Neural progenitor cell (in vitro differentiated cells): ENCODE measurements at regions not wholly inside any gene's neighbourhood (a gene's known extent, or its start where the extent isn't known, plus 50 kb on each side); places are given as distances from the start of the nearest gene placed in this dataset.

Experiments
- DNase-seq: peaks from one replicate; pipeline ENCODE4 v3.0.0-alpha.2; 2016; ENCODE audit warnings: low spot score
- H2AFZ ChIP-seq: fragments of 200-600 bp; sonication (generic); replicated peaks from 2 replicates; pipeline ENCODE4 v1.6.1; 2016; ENCODE audit warnings: antibody characterized with exemption
- H3F3A ChIP-seq: fragments of 200-600 bp; sonication (generic); 2 replicates; pipeline ENCODE4 v1.6.1; 2016; ENCODE audit warnings: antibody characterized with exemption, low read depth
- H3K27ac ChIP-seq: fragments of 200-600 bp; sonication (generic); 2 replicates; pipeline ENCODE4 v1.5.1; 2016; ENCODE audit warnings: mild to moderate bottlenecking
- H3K27me3 ChIP-seq: fragments of 200-600 bp; sonication (generic); 2 replicates; pipeline ENCODE4 v1.6.1; 2016; ENCODE audit warnings: mild to moderate bottlenecking, moderate library complexity
- H3K36me3 ChIP-seq: fragments of 200-600 bp; sonication (generic); 2 replicates; pipeline ENCODE4 v1.5.1; 2016
- H3K4me1 ChIP-seq: fragments of 200-600 bp; sonication (generic); 2 replicates; pipeline ENCODE4 v1.6.1; 2016; ENCODE audit warnings: mixed run types
- H3K4me2 ChIP-seq: fragments of 200-600 bp; sonication (generic); 2 replicates; pipeline ENCODE4 v1.6.1; 2016
- H3K4me3 ChIP-seq: fragments of 200-600 bp; sonication (generic); 2 replicates; pipeline ENCODE4 v1.5.1; 2016
- H3K79me2 ChIP-seq: fragments of 200-600 bp; sonication (generic); 2 replicates; pipeline ENCODE4 v1.6.1; 2016; ENCODE audit warnings: low read depth
- H3K9ac ChIP-seq: fragments of 200-600 bp; sonication (generic); 2 replicates; pipeline ENCODE4 v1.6.1; 2016
- H3K9me3 ChIP-seq: fragments of 200-600 bp; sonication (generic); 2 replicates; pipeline ENCODE4 v1.5.1; 2016; ENCODE audit warnings: low read depth
- H4K20me1 ChIP-seq: fragments of 200-600 bp; sonication (generic); 2 replicates; pipeline ENCODE4 v1.6.1; 2016; ENCODE audit warnings: low read depth
- H3K27ac Mint-ChIP-seq: 3 replicates; pipeline ENCODE4 v1.8.0; 2021; ENCODE audit warnings: mixed read lengths
- H3K27me3 Mint-ChIP-seq: 2 replicates; pipeline ENCODE4 v1.8.0; 2022; ENCODE audit warnings: low read depth, mild to moderate bottlenecking, inconsistent platforms, moderate library complexity, mixed read lengths; ENCODE audit not compliant: insufficient read depth
- H3K36me3 Mint-ChIP-seq: 3 replicates; pipeline ENCODE4 v1.8.0; 2021; ENCODE audit warnings: mixed read lengths
- H3K4me1 Mint-ChIP-seq: 3 replicates; pipeline ENCODE4 v1.8.0; 2021; ENCODE audit warnings: mixed read lengths
- H3K4me3 Mint-ChIP-seq: 3 replicates; pipeline ENCODE4 v1.8.0; 2021; ENCODE audit warnings: mild to moderate bottlenecking, moderate library complexity, mixed read lengths
- H3K9me3 Mint-ChIP-seq: 3 replicates; pipeline ENCODE4 v1.8.0; 2020; ENCODE audit warnings: mixed read lengths
- CTCF ChIP-seq: fragments of 200-600 bp; sonication (generic); IDR thresholded peaks from 2 replicates; pipeline ENCODE4 v1.5.1; 2017; ENCODE audit warnings: antibody characterized with exemption, mild to moderate bottlenecking
- EZH2 ChIP-seq: fragments of 200-600 bp; sonication (generic); IDR thresholded peaks from 2 replicates; pipeline ENCODE4 v1.6.1; 2017; ENCODE audit warnings: antibody characterized with exemption, mild to moderate bottlenecking, moderate library complexity
- EZH2phosphoT487 ChIP-seq: fragments of 200-600 bp; sonication (generic); IDR thresholded peaks from 2 replicates; pipeline ENCODE4 v1.6.1; 2017; ENCODE audit warnings: antibody characterized with exemption

GRCh38 chr13:107969546-107969945, 245.8 kb downstream of the LIG4 start:
- no peaks in the 10 kb centered on the region for H3F3A ChIP-seq
- no peaks in the 10 kb centered on the region for H3K27me3 ChIP-seq
- TF ChIP-seq EZH2: no peak
- no peak for TF ChIP-seq EZH2phosphoT487
- TF ChIP-seq CTCF: no peak
- no peak overlapping the region for H2AFZ ChIP-seq
- no peak overlapping the region for H3K4me3 ChIP-seq
- Mint-ChIP-seq H3K36me3 (no peaks in the 10 kb centered on the region), H3K4me1 (peaks cover 7% of the 10 kb centered on the region), H3K27ac (no peak overlapping the region), H3K9me3 (peaks cover 4% of the 10 kb centered on the region), H3K27me3 (no peaks in the 10 kb centered on the region), H3K4me3 (no peak overlapping the region)
- no peaks in the 10 kb centered on the region for H3K4me1 ChIP-seq
- no peak overlapping the region for H3K4me2 ChIP-seq
- H3K36me3 ChIP-seq: no peaks in the 10 kb centered on the region
- no peak overlapping the region for H3K9ac ChIP-seq
- no peaks in the 10 kb centered on the region for H3K79me2 ChIP-seq
- no peaks in the 10 kb centered on the region for H4K20me1 ChIP-seq
- DNase-seq: no peak
- H3K27ac ChIP-seq: no peak overlapping the region
- H3K9me3 ChIP-seq: peaks cover 3% of the 10 kb centered on the region

DNA sequence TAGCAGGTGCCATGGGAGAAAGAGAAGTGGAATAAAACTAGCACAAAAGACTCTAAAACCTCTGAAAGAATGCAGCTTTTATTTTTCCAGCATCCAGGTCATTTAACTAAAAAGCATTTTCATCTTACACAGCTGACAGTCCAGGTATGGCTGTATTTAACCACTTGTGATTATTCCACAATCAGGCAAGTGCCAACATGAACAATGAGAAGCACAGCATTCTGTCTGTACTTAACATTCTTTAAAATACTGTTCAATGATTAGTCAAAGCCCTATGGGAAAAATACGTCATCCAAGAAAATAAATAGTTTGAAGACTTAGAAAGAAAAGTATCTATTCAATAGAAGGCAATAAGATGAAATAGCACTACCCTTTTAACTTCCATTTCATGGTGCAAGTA, 246.9 kb downstream of the LIG4 start:
- no peak for DNase-seq
- H3K9ac ChIP-seq: no peak overlapping the region
- no peaks in the 10 kb centered on the region for H3K4me1 ChIP-seq
- no peak overlapping the region for H3K4me2 ChIP-seq
- no peak overlapping the region for H3K27ac Mint-ChIP-seq
- H3F3A ChIP-seq: no peaks in the 10 kb centered on the region
- H3K9me3 ChIP-seq: peaks cover 3% of the 10 kb centered on the region
- no peaks in the 10 kb centered on the region for H3K27me3 Mint-ChIP-seq
- no peak overlapping the region for H3K4me3 ChIP-seq
- H3K9me3 Mint-ChIP-seq: peaks cover 4% of the 10 kb centered on the region
- TF ChIP-seq EZH2phosphoT487 (no peak), EZH2 (no peak), CTCF (no peak)
- H3K4me3 Mint-ChIP-seq: no peak overlapping the region
- peaks cover 7% of the 10 kb centered on the region for H3K4me1 Mint-ChIP-seq
- H3K36me3 ChIP-seq: no peaks in the 10 kb centered on the region
- H3K27me3 ChIP-seq: no peaks in the 10 kb centered on the region
- H4K20me1 ChIP-seq: no peaks in the 10 kb centered on the region
- H3K79me2 ChIP-seq: no peaks in the 10 kb centered on the region
- H3K36me3 Mint-ChIP-seq: no peaks in the 10 kb centered on the region
- H3K27ac ChIP-seq: no peak overlapping the region
- H2AFZ ChIP-seq: no peak overlapping the region

DNA sequence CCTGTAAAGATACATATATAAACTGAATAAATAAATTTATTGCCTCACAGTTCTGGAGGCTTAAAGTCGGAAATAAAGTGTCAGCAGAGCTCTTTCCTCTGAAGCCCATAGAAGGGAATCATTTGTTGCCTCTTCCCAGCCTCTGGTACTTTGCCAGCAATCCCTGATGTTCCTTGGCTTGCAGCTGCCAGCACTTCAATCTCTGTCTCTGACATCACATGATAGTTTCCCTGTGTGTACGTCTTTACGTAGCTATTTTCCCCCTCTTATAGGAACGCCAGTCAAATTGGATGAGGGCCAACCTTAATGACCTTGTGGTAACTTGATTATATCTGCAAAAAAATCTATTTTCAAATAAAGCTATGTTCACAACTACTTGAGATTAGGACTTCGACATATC, 250.9 kb downstream of the LIG4 start:
- H3K4me3 ChIP-seq: no peak overlapping the region
- no peaks in the 10 kb centered on the region for H3K79me2 ChIP-seq
- no peak overlapping the region for H2AFZ ChIP-seq
- Mint-ChIP-seq H3K4me3 (no peak overlapping the region), H3K36me3 (no peaks in the 10 kb centered on the region), H3K27me3 (no peaks in the 10 kb centered on the region), H3K4me1 (peaks cover 5% of the 10 kb centered on the region), H3K9me3 (peaks cover 4% of the 10 kb centered on the region), H3K27ac (no peak overlapping the region)
- no peak overlapping the region for H3K4me2 ChIP-seq
- H4K20me1 ChIP-seq: no peaks in the 10 kb centered on the region
- H3K27me3 ChIP-seq: no peaks in the 10 kb centered on the region
- no peak for DNase-seq
- H3K4me1 ChIP-seq: no peaks in the 10 kb centered on the region
- no peak for TF ChIP-seq CTCF
- TF ChIP-seq EZH2: no peak
- TF ChIP-seq EZH2phosphoT487: no peak
- no peak overlapping the region for H3K27ac ChIP-seq
- no peaks in the 10 kb centered on the region for H3K36me3 ChIP-seq
- no peaks in the 10 kb centered on the region for H3F3A ChIP-seq
- no peak overlapping the region for H3K9ac ChIP-seq
- H3K9me3 ChIP-seq: peaks cover 3% of the 10 kb centered on the region
